ENCODE measurements at regions not wholly inside any gene's neighbourhood (a gene's known extent, or its start where the extent isn't known, plus 50 kb on each side); places are given as distances from the start of the nearest gene placed in this dataset.

- TF ChIP-seq RAD21 (IDR thresholded peaks at IDR 0.05; ENCODE audit: low read depth) (no peak), ZBTB7A (IDR thresholded peaks at IDR 0.05; ENCODE audit: low read depth) (no peak), TCF12 (IDR thresholded peaks at IDR 0.05; ENCODE audit: low read depth) (no peak)
These were observed 177.6 kb upstream of the FGF13 start for GRCh38 chrX:138889149-138889548.

- TF ChIP-seq RAD21 (IDR thresholded peaks at IDR 0.05; ENCODE audit: low read depth) (no peak), TCF12 (IDR thresholded peaks at IDR 0.05; ENCODE audit: low read depth) (no peak), EP300 (IDR thresholded peaks at IDR 0.05; ENCODE audit: borderline replicate concordance) (no peak), MAX (IDR thresholded peaks at IDR 0.05) (no peak), EGR1 (IDR thresholded peaks at IDR 0.05) (no peak), TEAD4 (IDR thresholded peaks at IDR 0.05) (no peak), ZBTB7A (IDR thresholded peaks at IDR 0.05; ENCODE audit: low read depth) (no peak), NFIC (IDR thresholded peaks at IDR 0.05) (no peak), USF1 (IDR thresholded peaks at IDR 0.05) (no peak), REST (IDR thresholded peaks at IDR 0.05; ENCODE audit: low read depth) (no peak), CREB1 (IDR thresholded peaks at IDR 0.05; ENCODE audit: low read depth) (no peak), CEBPB (IDR thresholded peaks at IDR 0.05) (no peak), FOXM1 (IDR thresholded peaks at IDR 0.05; ENCODE audit: borderline replicate concordance, low read depth) (no peak), YY1 (IDR thresholded peaks at IDR 0.05; ENCODE audit: low read depth) (no peak), TAF1 (IDR thresholded peaks at IDR 0.05; ENCODE audit: low read depth) (no peak)
These were observed 175.3 kb upstream of the FGF13 start for GRCh38 chrX:138886769-138887168.

- no peak for TF ChIP-seq FOXM1 (IDR thresholded peaks at IDR 0.05; ENCODE audit: borderline replicate concordance, low read depth)
These were observed 174.4 kb upstream of the FGF13 start for GRCh38 chrX:138885886-138886285.

GRCh38 chrX:138877746-138878145 is 166.2 kb upstream of the FGF13 start:
- TF ChIP-seq RAD21 (IDR thresholded peaks at IDR 0.05; ENCODE audit: low read depth) = no peak
- no peak for TF ChIP-seq REST (IDR thresholded peaks at IDR 0.05; ENCODE audit: low read depth)
- no peak for TF ChIP-seq TAF1 (IDR thresholded peaks at IDR 0.05; ENCODE audit: low read depth)
- TF ChIP-seq TCF12 (IDR thresholded peaks at IDR 0.05; ENCODE audit: low read depth) = no peak
- TF ChIP-seq MAX (IDR thresholded peaks at IDR 0.05) = no peak
- TF ChIP-seq USF1 (IDR thresholded peaks at IDR 0.05) = no peak
- no peak for TF ChIP-seq EP300 (IDR thresholded peaks at IDR 0.05; ENCODE audit: borderline replicate concordance)
- no peak for TF ChIP-seq NFIC (IDR thresholded peaks at IDR 0.05)
- no peak for TF ChIP-seq ZBTB7A (IDR thresholded peaks at IDR 0.05; ENCODE audit: low read depth)
- no peak for TF ChIP-seq YY1 (IDR thresholded peaks at IDR 0.05; ENCODE audit: low read depth)
- no peak for TF ChIP-seq CREB1 (IDR thresholded peaks at IDR 0.05; ENCODE audit: low read depth)

- TF ChIP-seq REST (IDR thresholded peaks at IDR 0.05; ENCODE audit: low read depth) (no peak), RAD21 (IDR thresholded peaks at IDR 0.05; ENCODE audit: low read depth) (no peak), TCF12 (IDR thresholded peaks at IDR 0.05; ENCODE audit: low read depth) (no peak), CREB1 (IDR thresholded peaks at IDR 0.05; ENCODE audit: low read depth) (no peak), EP300 (IDR thresholded peaks at IDR 0.05; ENCODE audit: borderline replicate concordance) (no peak), FOXM1 (IDR thresholded peaks at IDR 0.05; ENCODE audit: borderline replicate concordance, low read depth) (no peak), TEAD4 (IDR thresholded peaks at IDR 0.05) (no peak), MAX (IDR thresholded peaks at IDR 0.05) (no peak)
These were observed 164.0 kb upstream of the FGF13 start for GRCh38 chrX:138875472-138875871.
